Fibroblast of lung (primary cell): ENCODE measurements at regions not wholly inside any gene's neighbourhood (a gene's known extent, or its start where the extent isn't known, plus 50 kb on each side); places are given as distances from the start of the nearest gene placed in this dataset.
"Not testable (repeated sequence)": the region's sequence is repeated elsewhere in the genome, so short reads cannot be mapped to it uniquely, and the experiment has no call there.

Experiments
- DNase-seq, 2 donors: peaks; one replicate each; pipeline versions ENCODE4 v3.0.0 to v3.0.0-alpha.2; 2010; ENCODE audit warnings: low read depth in 2 of 2
- H2AFZ ChIP-seq: 2 replicates; pipeline ENCODE4 v1.5.1; 2012; ENCODE audit warnings: low read length, control low read depth, inconsistent platforms
- H3K27ac ChIP-seq: 2 replicates; pipeline ENCODE4 v1.5.1; 2011; ENCODE audit warnings: low read length, control low read depth; ENCODE audit not compliant: insufficient read depth
- H3K27me3 ChIP-seq: 2 replicates; pipeline ENCODE4 v1.5.1; 2011; ENCODE audit warnings: mild to moderate bottlenecking, low read length; ENCODE audit not compliant: control insufficient read depth, insufficient read depth
- H3K36me3 ChIP-seq: 2 replicates; pipeline ENCODE4 v1.5.1; 2011; ENCODE audit warnings: low read length; ENCODE audit not compliant: control insufficient read depth, insufficient read depth
- H3K4me1 ChIP-seq: 2 replicates; pipeline ENCODE4 v1.5.1; 2011; ENCODE audit warnings: low read length; ENCODE audit not compliant: control insufficient read depth, insufficient read depth; ENCODE audit errors: extremely low read depth
- H3K4me2 ChIP-seq: 2 replicates; pipeline ENCODE4 v1.5.1; 2011; ENCODE audit warnings: low read length, control low read depth; ENCODE audit not compliant: insufficient read depth; ENCODE audit errors: extremely low read depth
- H3K4me3 ChIP-seq, 4 experiments: fragments of 200-600 bp in 1 of 4; sonication (generic) in 1 of 4; replicated peaks in 1 of 4; 2 replicates each; pipeline ENCODE4 v1.5.1; 2011 to 2016; ENCODE audit warnings: low read length in 4 of 4, low read depth in 3 of 4, mild to moderate bottlenecking in 3 of 4, control low read depth in 2 of 4, inconsistent platforms in 1 of 4, mixed read lengths in 1 of 4; ENCODE audit not compliant: insufficient read depth in 1 of 4; ENCODE audit errors: control extremely low read depth in 1 of 4
- H3K79me2 ChIP-seq: 2 replicates; pipeline ENCODE4 v1.5.1; 2012; ENCODE audit warnings: mild to moderate bottlenecking, low read length, inconsistent platforms; ENCODE audit not compliant: control insufficient read depth, insufficient read depth
- H3K9ac ChIP-seq: 2 replicates; pipeline ENCODE4 v1.5.1; 2011; ENCODE audit warnings: mild to moderate bottlenecking, low read length, control low read depth; ENCODE audit not compliant: insufficient read depth
- H3K9me3 ChIP-seq: 2 replicates; pipeline ENCODE4 v1.5.1; 2012; ENCODE audit warnings: low read depth, low read length; ENCODE audit not compliant: control insufficient read depth, insufficient read depth
- H4K20me1 ChIP-seq: 2 replicates; pipeline ENCODE4 v1.5.1; 2011; ENCODE audit warnings: low read length; ENCODE audit not compliant: control insufficient read depth, insufficient read depth; ENCODE audit errors: extremely low read depth
- EZH2 ChIP-seq: IDR thresholded peaks from 2 replicates; pipeline ENCODE4 v1.5.1; 2012; ENCODE audit warnings: low read length, control low read depth, mild to moderate bottlenecking; ENCODE audit errors: missing control alignments
- TF ChIP-seq, protein P1 (sequence below), 2 donors: IDR thresholded peaks in 1 of 2; conservative IDR thresholded peaks in 1 of 2; 1 replicate in 1 of 2; 2 replicates in 1 of 2; pipeline ENCODE4 v1.5.1; 2011 to 2012; ENCODE audit warnings: low read length in 2 of 2, control low read depth in 1 of 2, inconsistent platforms in 1 of 2, low read depth in 1 of 2, mild to moderate bottlenecking in 1 of 2

DNA sequence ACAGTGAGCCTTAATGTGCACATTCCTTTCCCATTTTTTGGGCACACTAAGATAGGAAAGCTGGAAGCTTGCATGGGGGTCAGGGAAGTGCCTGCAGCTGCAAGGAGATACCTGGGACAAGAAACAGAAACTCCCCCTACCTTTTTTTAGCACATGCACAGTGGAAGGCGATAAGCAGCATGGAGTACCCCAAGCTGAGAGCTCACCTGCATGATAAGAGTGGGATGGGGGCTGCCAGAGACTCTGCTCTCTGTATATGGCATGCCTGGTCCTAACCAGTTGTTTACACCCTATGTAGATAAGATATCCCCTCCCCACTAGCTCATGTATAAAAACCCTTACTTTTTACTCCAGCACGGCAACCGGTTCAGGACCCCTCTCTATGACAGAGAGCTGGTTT, 135.9 kb downstream of the TENT5D start:
- Histone ChIP-seq H3K79me2 (no peaks in the 10 kb centered on the region), H3K4me1 (no peaks in the 10 kb centered on the region), H3K4me3 (no peak overlapping the region), H3K9me3 (no peaks in the 10 kb centered on the region), H3K27me3 (no peaks in the 10 kb centered on the region), H3K4me2 (no peak overlapping the region), H3K9ac (no peak overlapping the region), H3K36me3 (no peaks in the 10 kb centered on the region), H4K20me1 (no peaks in the 10 kb centered on the region), H3K27ac (no peak overlapping the region), H2AFZ (no peak overlapping the region)
- no peak for TF ChIP-seq EZH2
- TF ChIP-seq, protein P1, sequence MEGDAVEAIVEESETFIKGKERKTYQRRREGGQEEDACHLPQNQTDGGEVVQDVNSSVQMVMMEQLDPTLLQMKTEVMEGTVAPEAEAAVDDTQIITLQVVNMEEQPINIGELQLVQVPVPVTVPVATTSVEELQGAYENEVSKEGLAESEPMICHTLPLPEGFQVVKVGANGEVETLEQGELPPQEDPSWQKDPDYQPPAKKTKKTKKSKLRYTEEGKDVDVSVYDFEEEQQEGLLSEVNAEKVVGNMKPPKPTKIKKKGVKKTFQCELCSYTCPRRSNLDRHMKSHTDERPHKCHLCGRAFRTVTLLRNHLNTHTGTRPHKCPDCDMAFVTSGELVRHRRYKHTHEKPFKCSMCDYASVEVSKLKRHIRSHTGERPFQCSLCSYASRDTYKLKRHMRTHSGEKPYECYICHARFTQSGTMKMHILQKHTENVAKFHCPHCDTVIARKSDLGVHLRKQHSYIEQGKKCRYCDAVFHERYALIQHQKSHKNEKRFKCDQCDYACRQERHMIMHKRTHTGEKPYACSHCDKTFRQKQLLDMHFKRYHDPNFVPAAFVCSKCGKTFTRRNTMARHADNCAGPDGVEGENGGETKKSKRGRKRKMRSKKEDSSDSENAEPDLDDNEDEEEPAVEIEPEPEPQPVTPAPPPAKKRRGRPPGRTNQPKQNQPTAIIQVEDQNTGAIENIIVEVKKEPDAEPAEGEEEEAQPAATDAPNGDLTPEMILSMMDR (conservative IDR thresholded peaks at IDR 0.05 in 1 of 2, IDR thresholded peaks at IDR 0.05 in 1 of 2; ENCODE audit: low read depth in 1 of 2, low read length in 2 of 2) = no peak
- DNase-seq = no peak

DNA sequence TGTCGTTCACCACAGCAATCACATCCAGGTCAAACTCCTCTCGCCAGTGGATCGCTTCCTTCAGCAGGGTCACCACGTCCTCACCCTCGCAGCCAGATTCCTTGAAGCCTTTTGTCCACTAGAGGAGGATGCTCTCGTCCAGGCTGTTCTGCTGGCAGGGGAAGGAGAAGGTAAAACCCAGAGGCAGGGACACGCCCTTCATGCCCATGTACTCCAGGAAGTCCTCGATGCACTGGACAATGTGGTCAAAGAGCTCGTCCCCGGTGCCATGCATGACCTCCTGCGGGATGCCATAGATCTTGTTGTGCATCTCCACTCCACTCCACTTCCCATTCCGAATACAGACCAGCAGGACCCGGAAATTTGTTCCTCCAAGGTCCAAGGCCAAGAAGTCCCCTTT, 152.4 kb downstream of the TENT5D start:
- H3K4me3 ChIP-seq = no peak overlapping the region
- no peak overlapping the region for H3K27ac ChIP-seq
- H2AFZ ChIP-seq = no peak overlapping the region
- H3K9ac ChIP-seq = no peak overlapping the region
- no peak for DNase-seq
- H3K4me1 ChIP-seq = no peaks in the 10 kb centered on the region
- no peaks in the 10 kb centered on the region for H3K27me3 ChIP-seq
- H3K4me2 ChIP-seq = no peak overlapping the region
- no peak for TF ChIP-seq EZH2
- TF ChIP-seq, protein P1 (conservative IDR thresholded peaks at IDR 0.05 in 1 of 2, IDR thresholded peaks at IDR 0.05 in 1 of 2; ENCODE audit: low read depth in 1 of 2, low read length in 2 of 2) = no peak
- no peaks in the 10 kb centered on the region for H3K36me3 ChIP-seq
- no peaks in the 10 kb centered on the region for H3K9me3 ChIP-seq
- no peaks in the 10 kb centered on the region for H3K79me2 ChIP-seq
- no peaks in the 10 kb centered on the region for H4K20me1 ChIP-seq

DNA sequence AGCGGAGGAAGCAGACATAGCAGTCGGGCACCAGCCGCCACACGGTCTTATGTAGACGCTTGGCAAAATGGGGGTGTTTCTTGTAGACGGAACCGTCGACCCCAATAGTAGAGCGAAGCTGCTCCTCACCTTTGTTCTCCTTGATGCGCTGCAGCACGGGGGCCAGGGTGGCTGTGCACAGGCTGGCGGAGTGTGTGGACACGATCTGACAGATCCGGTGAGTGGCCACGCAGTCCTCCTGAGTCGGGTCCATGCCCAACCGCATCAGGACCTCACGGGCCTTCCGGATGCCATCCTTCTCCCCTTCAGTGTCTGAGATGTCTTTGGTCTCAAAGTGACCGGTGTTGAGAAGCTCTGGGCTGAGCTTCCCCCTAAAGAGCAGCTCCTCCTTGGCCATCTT, 153.0 kb downstream of the TENT5D start:
- no peaks in the 10 kb centered on the region for H3K9me3 ChIP-seq
- H3K27ac ChIP-seq = no peak overlapping the region
- no peak for DNase-seq
- no peak overlapping the region for H3K4me3 ChIP-seq
- H4K20me1 ChIP-seq = no peaks in the 10 kb centered on the region
- H2AFZ ChIP-seq = no peak overlapping the region
- H3K36me3 ChIP-seq = no peaks in the 10 kb centered on the region
- no peak overlapping the region for H3K9ac ChIP-seq
- H3K4me2 ChIP-seq = no peak overlapping the region
- TF ChIP-seq EZH2 = no peak
- no peaks in the 10 kb centered on the region for H3K4me1 ChIP-seq
- H3K27me3 ChIP-seq = no peaks in the 10 kb centered on the region
- H3K79me2 ChIP-seq = no peaks in the 10 kb centered on the region

DNA sequence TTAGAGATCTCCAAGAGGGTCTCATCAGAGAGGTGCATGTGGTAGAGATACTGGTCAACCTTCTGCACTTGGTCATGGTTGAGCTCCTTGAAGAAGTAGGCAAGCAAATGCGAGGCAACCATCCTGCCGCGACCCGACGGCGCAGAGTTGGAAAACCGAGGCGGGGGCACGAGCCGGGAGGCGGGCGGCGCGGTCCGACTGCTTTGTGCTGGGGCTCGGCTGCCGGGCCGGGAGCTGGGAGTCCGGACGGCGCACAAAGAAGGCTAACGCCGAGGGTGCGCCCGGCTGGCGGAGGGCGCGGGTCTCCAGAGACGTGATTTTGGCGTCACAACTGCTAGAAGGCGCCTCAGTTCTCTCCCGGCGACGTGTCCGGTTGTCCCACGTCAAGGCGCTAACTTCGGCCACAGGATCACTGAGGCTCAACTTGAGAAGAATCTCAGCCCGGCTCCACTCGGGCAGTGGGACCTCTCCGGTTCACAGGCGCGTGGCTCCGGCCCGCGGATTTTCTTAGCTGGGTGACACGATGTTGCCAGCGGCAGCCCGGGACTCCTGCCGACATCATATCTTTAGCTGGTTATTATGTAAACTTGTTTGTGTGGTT, 154.3 kb downstream of the TENT5D start:
- not testable (repeated sequence) for DNase-seq, H3K9me3 ChIP-seq, H2AFZ ChIP-seq

More for the DNA sequence above, 154.3 kb downstream of the TENT5D start:
- H3K79me2 ChIP-seq, H4K20me1 ChIP-seq, H3K4me1 ChIP-seq, H3K4me2 ChIP-seq, H3K27me3 ChIP-seq, H3K4me3 ChIP-seq, H3K36me3 ChIP-seq, H3K27ac ChIP-seq, H3K9ac ChIP-seq: not testable (repeated sequence)
